Ascending aorta (tissue), 2 donors: ENCODE measurements at regions not wholly inside any gene's neighbourhood (a gene's known extent, or its start where the extent isn't known, plus 50 kb on each side); places are given as distances from the start of the nearest gene placed in this dataset.

Experiments used
- DNase-seq, 2 donors: peaks; one replicate each; pipeline ENCODE4 v3.0.0-alpha.2; 2019; ENCODE audit warnings: low spot score in 2 of 2
- H3K27ac ChIP-seq, 2 donors: fragments of 200-600 bp; sonication (generic); one replicate each; pipeline ENCODE4 v1.5.1; 2016 to 2017; ENCODE audit warnings: mild to moderate bottlenecking in 1 of 2
- H3K27me3 ChIP-seq: fragments of 200-600 bp; sonication (generic); one replicate; pipeline ENCODE4 v1.5.1; 2017
- H3K36me3 ChIP-seq, 2 donors: fragments of 200-600 bp; sonication (generic); one replicate each; pipeline ENCODE4 v1.5.1; 2016
- H3K4me1 ChIP-seq, 2 donors: fragments of 200-600 bp; sonication (generic); one replicate each; pipeline ENCODE4 v1.5.1; 2016 to 2017; ENCODE audit warnings: mild to moderate bottlenecking in 1 of 2
- H3K4me3 ChIP-seq, 2 donors: fragments of 200-600 bp; sonication (generic); one replicate each; pipeline ENCODE4 v1.5.1; 2016 to 2017; ENCODE audit warnings: mild to moderate bottlenecking in 1 of 2
- H3K9me3 ChIP-seq, 2 donors: fragments of 200-600 bp; sonication (generic); one replicate each; pipeline ENCODE4 v1.5.1; 2016
- intact Hi-C: fragments of 100-400 bp; cut with DNase I; formaldehyde crosslinking; loops from one replicate; pipeline ENCODE4 v1.15.1; 2023
- TF ChIP-seq, protein P1 (sequence below), 3 experiments: fragments of 200-600 bp in 2 of 3; fragments of 450-650 bp in 1 of 3; sonication (generic) in 2 of 3; IDR thresholded peaks; one replicate each; pipeline ENCODE4 v1.5.1; 2016 to 2019; ENCODE audit warnings: antibody characterized with exemption in 3 of 3, mild to moderate bottlenecking in 1 of 3, moderate library complexity in 1 of 3

DNA sequence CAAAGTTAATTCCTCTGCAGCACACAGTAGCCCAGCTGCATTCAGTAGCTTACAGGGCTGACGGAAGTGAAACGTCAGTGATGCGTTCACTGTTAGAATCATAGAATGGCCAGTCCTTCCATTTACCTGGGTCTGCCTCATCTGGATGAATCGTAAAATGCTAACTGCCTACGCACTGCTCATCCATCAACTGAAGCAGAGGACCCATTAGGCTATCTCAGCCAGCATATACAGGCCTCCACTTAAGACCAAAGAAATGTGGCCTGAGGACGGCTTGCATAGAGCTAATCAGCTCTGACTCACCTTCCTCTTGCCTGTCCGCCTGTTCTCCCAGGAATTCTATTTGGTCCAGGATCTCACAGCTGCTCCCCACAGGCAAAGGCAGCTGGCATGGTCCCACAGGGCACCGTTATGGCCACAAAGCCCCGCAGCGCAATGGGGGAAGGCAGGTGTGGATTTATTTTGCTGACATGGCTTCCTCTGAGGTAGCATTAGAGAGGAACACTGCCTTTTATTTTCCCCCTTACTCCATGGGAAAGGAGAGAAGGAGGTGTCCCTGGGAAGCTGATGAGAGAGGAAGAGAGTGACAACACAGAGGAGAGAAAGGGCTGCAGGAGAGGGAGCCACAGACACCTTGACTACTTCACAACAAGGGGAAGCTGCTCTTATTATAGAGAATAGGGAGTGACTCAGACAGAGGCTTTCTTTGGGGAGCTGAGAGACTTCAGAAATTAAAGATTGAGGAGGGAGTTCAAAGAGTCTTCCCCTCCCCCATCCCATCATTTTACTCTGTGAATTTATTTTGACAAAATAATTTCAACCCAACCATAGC is 177.6 kb downstream of the HHIPL2 start:
- Histone ChIP-seq H3K4me3 (no peak overlapping the region), H3K27me3 (no peaks in the 10 kb centered on the region), H3K36me3 (no peaks in the 10 kb centered on the region), H3K27ac (no peak overlapping the region), H3K9me3 (no peaks in the 10 kb centered on the region), H3K4me1 (no peaks in the 10 kb centered on the region)
- DNase-seq: no peak
- TF ChIP-seq, protein P1, sequence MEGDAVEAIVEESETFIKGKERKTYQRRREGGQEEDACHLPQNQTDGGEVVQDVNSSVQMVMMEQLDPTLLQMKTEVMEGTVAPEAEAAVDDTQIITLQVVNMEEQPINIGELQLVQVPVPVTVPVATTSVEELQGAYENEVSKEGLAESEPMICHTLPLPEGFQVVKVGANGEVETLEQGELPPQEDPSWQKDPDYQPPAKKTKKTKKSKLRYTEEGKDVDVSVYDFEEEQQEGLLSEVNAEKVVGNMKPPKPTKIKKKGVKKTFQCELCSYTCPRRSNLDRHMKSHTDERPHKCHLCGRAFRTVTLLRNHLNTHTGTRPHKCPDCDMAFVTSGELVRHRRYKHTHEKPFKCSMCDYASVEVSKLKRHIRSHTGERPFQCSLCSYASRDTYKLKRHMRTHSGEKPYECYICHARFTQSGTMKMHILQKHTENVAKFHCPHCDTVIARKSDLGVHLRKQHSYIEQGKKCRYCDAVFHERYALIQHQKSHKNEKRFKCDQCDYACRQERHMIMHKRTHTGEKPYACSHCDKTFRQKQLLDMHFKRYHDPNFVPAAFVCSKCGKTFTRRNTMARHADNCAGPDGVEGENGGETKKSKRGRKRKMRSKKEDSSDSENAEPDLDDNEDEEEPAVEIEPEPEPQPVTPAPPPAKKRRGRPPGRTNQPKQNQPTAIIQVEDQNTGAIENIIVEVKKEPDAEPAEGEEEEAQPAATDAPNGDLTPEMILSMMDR (IDR thresholded peaks at IDR 0.05): no peak
- intact Hi-C loops: no loop called here

DNA sequence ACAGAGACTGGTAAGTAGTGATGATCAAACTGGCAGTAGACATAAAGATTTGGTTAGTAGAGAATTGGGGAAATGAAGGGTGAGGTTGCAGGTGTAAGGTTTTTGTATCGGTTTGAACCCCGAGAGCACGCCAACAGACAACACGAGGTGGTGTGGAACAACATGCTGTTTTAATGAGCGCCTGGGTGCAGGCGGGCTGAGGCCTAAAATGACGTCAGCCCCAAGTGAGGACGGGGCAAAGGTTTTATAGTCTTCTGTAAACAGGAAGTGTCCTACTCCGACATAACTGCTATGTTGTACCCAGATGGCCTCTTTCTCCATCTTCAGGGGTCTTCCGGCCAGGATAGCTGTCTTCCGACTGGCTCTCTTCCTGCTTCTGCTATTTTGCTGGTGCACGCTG is 178.8 kb downstream of the HHIPL2 start:
- intact Hi-C loops: no loop called here
- Histone ChIP-seq H3K4me1 (no peaks in the 10 kb centered on the region), H3K27ac (no peak overlapping the region), H3K36me3 (no peaks in the 10 kb centered on the region), H3K4me3 (no peak overlapping the region), H3K27me3 (no peaks in the 10 kb centered on the region), H3K9me3 (no peaks in the 10 kb centered on the region)
- DNase-seq: no peak
- TF ChIP-seq, protein P1 (IDR thresholded peaks at IDR 0.05): no peak

DNA sequence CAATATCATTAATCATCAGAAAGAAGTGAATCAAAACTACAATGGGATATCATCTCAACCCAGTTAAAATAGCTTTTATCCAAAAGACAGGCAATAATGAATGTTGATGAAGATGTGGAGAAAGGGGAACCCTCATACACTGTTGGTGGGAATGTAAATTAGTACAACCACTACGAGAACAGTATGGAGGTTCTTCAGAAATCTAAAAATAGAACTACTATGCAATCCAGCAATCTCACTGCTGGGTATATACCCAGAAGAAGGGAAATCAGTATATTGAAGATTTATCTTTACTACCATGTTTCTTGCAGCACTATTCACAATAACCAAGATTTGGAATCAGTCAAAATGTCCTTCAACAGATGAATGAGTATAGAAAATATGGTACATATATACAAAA is 189.8 kb downstream of the HHIPL2 start:
- Histone ChIP-seq H3K36me3 (no peaks in the 10 kb centered on the region), H3K27ac (no peak overlapping the region), H3K9me3 (no peaks in the 10 kb centered on the region), H3K4me1 (no peaks in the 10 kb centered on the region), H3K27me3 (no peaks in the 10 kb centered on the region), H3K4me3 (no peak overlapping the region)
- intact Hi-C loops: no loop called here
- no peak for DNase-seq
- TF ChIP-seq, protein P1 (IDR thresholded peaks at IDR 0.05): no peak

DNA sequence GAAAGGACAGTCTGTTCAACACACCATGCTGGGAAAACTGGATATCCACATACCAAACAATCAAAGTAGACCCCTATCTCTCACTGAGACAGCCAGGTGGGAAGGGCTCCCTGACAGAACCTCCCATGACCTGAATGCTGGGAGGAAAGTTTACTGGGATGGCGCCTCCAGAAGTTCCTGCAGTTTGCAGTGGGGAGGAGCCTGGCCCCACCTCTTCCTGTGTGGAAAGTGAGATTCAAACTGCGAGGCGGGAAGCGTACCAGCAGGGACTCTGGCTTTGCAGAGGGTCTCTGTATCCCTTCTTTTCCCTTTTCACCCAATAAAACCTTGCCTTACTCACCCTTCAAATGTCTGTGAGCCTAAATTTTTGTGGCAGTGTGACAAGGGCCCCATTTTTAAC is 190.7 kb downstream of the HHIPL2 start:
- intact Hi-C loops: no loop called here
- Histone ChIP-seq H3K4me1 (no peaks in the 10 kb centered on the region), H3K36me3 (no peaks in the 10 kb centered on the region), H3K27ac (no peak overlapping the region), H3K27me3 (no peaks in the 10 kb centered on the region), H3K4me3 (no peak overlapping the region), H3K9me3 (no peaks in the 10 kb centered on the region)
- DNase-seq: no peak
- TF ChIP-seq, protein P1 (IDR thresholded peaks at IDR 0.05): no peak

DNA sequence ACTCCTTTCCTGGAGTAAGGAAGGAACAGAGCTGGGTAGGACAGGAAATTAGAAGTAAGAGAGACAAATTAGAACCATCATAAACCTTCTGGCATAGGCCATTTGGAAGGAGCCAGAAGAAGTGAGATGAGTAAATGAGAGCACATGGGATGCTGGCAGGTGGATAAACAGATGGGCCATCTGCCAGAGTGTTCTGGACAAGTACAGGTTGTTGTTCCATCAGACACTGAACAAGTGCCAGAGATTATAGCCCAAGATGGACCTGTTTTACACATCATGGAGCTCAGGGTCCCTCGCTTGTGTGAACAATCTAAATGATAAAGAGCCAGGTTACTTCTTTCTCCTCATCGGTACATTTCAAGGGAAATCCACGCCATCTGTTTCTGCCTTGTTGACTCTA is 200.3 kb downstream of the HHIPL2 start:
- intact Hi-C loops: no loop called here
- no peaks in the 10 kb centered on the region for H3K36me3 ChIP-seq
- no peak overlapping the region for H3K27ac ChIP-seq
- H3K9me3 ChIP-seq: no peaks in the 10 kb centered on the region
- DNase-seq: no peak
- H3K27me3 ChIP-seq: no peaks in the 10 kb centered on the region
- H3K4me1 ChIP-seq: no peaks in the 10 kb centered on the region
- TF ChIP-seq, protein P1 (IDR thresholded peaks at IDR 0.05): no peak
- no peak overlapping the region for H3K4me3 ChIP-seq
